GM12878 (cell line): ENCODE measurements at regions not wholly inside any gene's neighbourhood (a gene's known extent, or its start where the extent isn't known, plus 50 kb on each side); places are given as distances from the start of the nearest gene placed in this dataset.

Experiments used
- ATAC-seq: fragments of 200-7000 bp; cut with Tn5 transposase; 3 replicates; pipeline ENCODE4 v1.9.1; 2020; ENCODE audit warnings: mild to moderate bottlenecking, moderate library complexity
- BruUV-seq: library from RNA; stranded (reverse); fragments of 400-500 nt; replicated peaks from 2 replicates; lab custom pipeline; 2021; lab: Mats Ljungman, UMichigan
- CTCF ChIA-PET: fragments of 300-600 bp; sonication (Branson Sonifier 250); formaldehyde crosslinking; extraction: SDS; loops from one replicate; lab custom pipeline; 2021; ENCODE audit warnings: inconsistent platforms; lab: Yijun Ruan, JAX
- POLR2A ChIA-PET: fragments of 350-600 bp; formaldehyde crosslinking; extraction: SDS; loops from one replicate; lab custom pipeline; 2021; ENCODE audit warnings: inconsistent platforms; lab: Charles Lee
- RAD21 ChIA-PET: fragments of 300-600 bp; sonication (Branson Sonifier 250); formaldehyde crosslinking; loops from one replicate; lab custom pipeline; 2023; ENCODE audit warnings: antibody characterized with exemption; ENCODE audit not compliant: unreplicated experiment; lab: Charles Lee
- SMC1A ChIA-PET: fragments of 300-600 bp; sonication (Branson Sonifier 250); formaldehyde crosslinking; loops from one replicate; lab custom pipeline; 2023; ENCODE audit not compliant: unreplicated experiment, uncharacterized antibody; lab: Charles Lee
- DNase-seq: peaks from one replicate; pipeline ENCODE4 v3.0.0-alpha.2; 2011; ENCODE audit warnings: low read depth, low spot score
- FAIRE-seq: peaks from 3 replicates; lab custom pipeline; 2011; peaks lifted over from hg19 to GRCh38; lab: Jason Lieb, UNC
- H2AFZ ChIP-seq: 2 replicates; pipeline ENCODE4 v1.6.0; 2011; ENCODE audit warnings: low read depth, low read length, control low read depth; ENCODE audit not compliant: control insufficient read depth
- H3K27ac ChIP-seq: 2 replicates; pipeline ENCODE4 v1.5.1; 2011; ENCODE audit warnings: control low read depth; ENCODE audit not compliant: control insufficient read depth, insufficient read depth
- H3K27me3 ChIP-seq, 2 experiments: replicated peaks in 1 of 2; 2 replicates each; pipeline versions ENCODE4 v1.6.0 to v1.6.1; 2011; ENCODE audit warnings: low read length in 1 of 2; ENCODE audit not compliant: control insufficient read depth in 2 of 2, insufficient read depth in 2 of 2
- H3K36me3 ChIP-seq, 2 experiments: 2 replicates each; pipeline ENCODE4 v1.5.1; 2011; ENCODE audit warnings: low read length in 1 of 2; ENCODE audit not compliant: control insufficient read depth in 2 of 2, insufficient read depth in 2 of 2
- H3K4me1 ChIP-seq: 2 replicates; pipeline ENCODE4 v1.6.1; 2011; ENCODE audit warnings: mild to moderate bottlenecking, low read length, moderate library complexity, mixed read lengths; ENCODE audit not compliant: control insufficient read depth, insufficient read depth
- H3K4me2 ChIP-seq: 2 replicates; pipeline ENCODE4 v1.6.0; 2011; ENCODE audit warnings: control low read depth; ENCODE audit not compliant: control insufficient read depth, insufficient read depth
- H3K4me3 ChIP-seq: fragments of 200-600 bp; sonication (generic); 2 replicates; pipeline ENCODE4 v1.5.1; 2016
- H3K79me2 ChIP-seq: 2 replicates; pipeline ENCODE4 v1.6.0; 2011; ENCODE audit warnings: low read length; ENCODE audit not compliant: control insufficient read depth, insufficient read depth
- H3K9ac ChIP-seq: 2 replicates; pipeline ENCODE4 v1.8.0; 2011; ENCODE audit warnings: low read length, control low read depth, mixed read lengths; ENCODE audit not compliant: control insufficient read depth, insufficient read depth
- H3K9me3 ChIP-seq: replicated peaks from 3 replicates; pipeline ENCODE4 v1.5.1; 2011; ENCODE audit warnings: mild to moderate bottlenecking, low read length; ENCODE audit not compliant: control insufficient read depth, insufficient read depth
- H4K20me1 ChIP-seq: 2 replicates; pipeline ENCODE4 v1.6.0; 2011; ENCODE audit not compliant: control insufficient read depth, insufficient read depth
- CBX3 ChIP-seq: fragments of 200-600 bp; sonication (generic); IDR thresholded peaks from 2 replicates; pipeline ENCODE4 v1.6.1; 2016; ENCODE audit warnings: low read depth, borderline replicate concordance
- CBX5 ChIP-seq: sonication (generic); IDR thresholded peaks from 2 replicates; pipeline ENCODE4 v1.6.1; 2016; ENCODE audit warnings: low read depth, moderate library complexity, mild to moderate bottlenecking, inconsistent platforms
- CHD2 ChIP-seq: IDR thresholded peaks from 2 replicates; pipeline ENCODE4 v1.6.1; 2011; ENCODE audit warnings: low read depth, low read length, improper control_type of control experiment, borderline replicate concordance
- CREB1 ChIP-seq: IDR thresholded peaks from 2 replicates; pipeline ENCODE4 v1.6.1; 2012; ENCODE audit warnings: low read depth, mild to moderate bottlenecking, inconsistent platforms
- DPF2 ChIP-seq: fragments of 450-650 bp; IDR thresholded peaks from 2 replicates; pipeline ENCODE4 v1.6.1; 2017; ENCODE audit warnings: mild to moderate bottlenecking
- FOXK2 ChIP-seq: fragments of 450-650 bp; IDR thresholded peaks from 2 replicates; pipeline ENCODE4 v1.6.1; 2017; ENCODE audit warnings: mild to moderate bottlenecking, moderate library complexity
- KLF5 ChIP-seq: fragments of 450-650 bp; IDR thresholded peaks from 2 replicates; pipeline ENCODE4 v1.6.1; 2014; ENCODE audit warnings: mild to moderate bottlenecking; ENCODE audit not compliant: partially characterized antibody
- MTA2 ChIP-seq: fragments of 450-650 bp; IDR thresholded peaks from 2 replicates; pipeline ENCODE4 v1.6.1; 2016; ENCODE audit warnings: low read depth, mild to moderate bottlenecking, moderate library complexity
- RAD51 ChIP-seq: fragments of 450-650 bp; IDR thresholded peaks from 2 replicates; pipeline ENCODE4 v1.6.1; 2016; ENCODE audit warnings: moderate library complexity, mild to moderate bottlenecking, inconsistent platforms
- SUZ12 ChIP-seq: fragments of 200-600 bp; sonication (generic); IDR thresholded peaks from one replicate; pipeline ENCODE4 v1.6.1; 2018; ENCODE audit warnings: antibody characterized with exemption, mild to moderate bottlenecking; ENCODE audit not compliant: unreplicated experiment
- TCF3 ChIP-seq: IDR thresholded peaks from 2 replicates; pipeline ENCODE4 v1.6.1; 2012; ENCODE audit warnings: low read depth, mild to moderate bottlenecking, low read length, borderline replicate concordance; ENCODE audit not compliant: insufficient read depth
- WGBS: methylation state at CpG from one replicate; pipeline ENCODE4 v1.1.6; 2016; ENCODE audit warnings: low lambda C conversion rate; ENCODE audit not compliant: insufficient replicate concordance, insufficient coverage; ENCODE audit errors: missing lambda C conversion rate; 5-methylcytosine and 5-hydroxymethylcytosine counted together
- in situ Hi-C: fragments of 300-500 bp; cut with MboI; formaldehyde crosslinking; loops from 9 replicates; pipeline ENCODE4 v1.14.3; 2018; ENCODE audit warnings: mixed read lengths
- intact Hi-C: fragments of 100-400 bp; cut with micrococcal nuclease; formaldehyde crosslinking; loops from one replicate; pipeline ENCODE4 v1.14.2; 2022; ENCODE audit not compliant: unreplicated experiment
- TF ChIP-seq, protein P1 (sequence below): fragments of 450-650 bp; formaldehyde crosslinking; IDR thresholded peaks from 2 replicates; pipeline ENCODE4 v1.4.0; 2020; ENCODE audit warnings: mild to moderate bottlenecking, moderate library complexity

DNA sequence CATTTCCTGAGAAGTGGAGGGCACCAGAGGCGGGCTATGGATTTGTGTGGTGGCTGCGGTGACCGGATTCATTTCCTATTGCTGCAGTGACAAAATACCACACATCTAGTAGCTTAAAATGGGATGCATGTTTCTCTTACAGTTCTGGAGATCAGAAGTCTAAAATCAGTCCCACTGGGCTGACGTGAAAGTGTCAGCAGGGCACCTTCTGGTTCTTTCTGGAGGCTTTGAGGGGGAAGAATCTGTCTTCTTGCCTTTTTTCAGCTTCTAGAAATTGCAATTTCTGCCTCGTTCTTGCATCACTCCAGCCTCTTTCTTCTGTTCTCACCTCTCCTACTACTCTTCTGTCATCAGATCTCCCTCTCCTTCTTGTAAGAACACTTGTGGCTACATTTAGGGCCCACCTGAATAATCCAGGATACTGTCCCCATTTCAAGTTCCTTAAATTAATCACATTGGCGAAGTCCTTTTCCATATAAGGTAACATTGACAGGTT lies 111.2 kb downstream of the MARCHF4 start:
- WGBS, result 31% methylated on average over 6 of the region's 6 CpGs
- ChIA-PET CTCF (no interaction called here), SMC1A (interaction anchor here (1.0 to 1.1 kb wide), 2 partner anchors 8 to 39 kb away, joined by 3 to 4 read pairs; no protein-coding TSS in a partner anchor), POLR2A (no interaction called here), RAD21 (no interaction called here)
- no peaks in the 10 kb centered on the region for H3K79me2 ChIP-seq
- H3K27me3 ChIP-seq, result no peaks in the 10 kb centered on the region
- in situ Hi-C loops (no loop called here), intact Hi-C loops (no loop called here)
- no peak for DNase-seq
- H3K27ac ChIP-seq, result no peak overlapping the region
- no peak for FAIRE-seq
- H4K20me1 ChIP-seq, result no peaks in the 10 kb centered on the region
- no peaks in the 10 kb centered on the region for H3K4me1 ChIP-seq
- no peak overlapping the region for H3K4me3 ChIP-seq
- no TSS peak for BruUV-seq
- no peaks in the 10 kb centered on the region for H3K36me3 ChIP-seq
- H2AFZ ChIP-seq, result no peak overlapping the region
- no peak for TF ChIP-seq CREB1
- TF ChIP-seq, protein P1, sequence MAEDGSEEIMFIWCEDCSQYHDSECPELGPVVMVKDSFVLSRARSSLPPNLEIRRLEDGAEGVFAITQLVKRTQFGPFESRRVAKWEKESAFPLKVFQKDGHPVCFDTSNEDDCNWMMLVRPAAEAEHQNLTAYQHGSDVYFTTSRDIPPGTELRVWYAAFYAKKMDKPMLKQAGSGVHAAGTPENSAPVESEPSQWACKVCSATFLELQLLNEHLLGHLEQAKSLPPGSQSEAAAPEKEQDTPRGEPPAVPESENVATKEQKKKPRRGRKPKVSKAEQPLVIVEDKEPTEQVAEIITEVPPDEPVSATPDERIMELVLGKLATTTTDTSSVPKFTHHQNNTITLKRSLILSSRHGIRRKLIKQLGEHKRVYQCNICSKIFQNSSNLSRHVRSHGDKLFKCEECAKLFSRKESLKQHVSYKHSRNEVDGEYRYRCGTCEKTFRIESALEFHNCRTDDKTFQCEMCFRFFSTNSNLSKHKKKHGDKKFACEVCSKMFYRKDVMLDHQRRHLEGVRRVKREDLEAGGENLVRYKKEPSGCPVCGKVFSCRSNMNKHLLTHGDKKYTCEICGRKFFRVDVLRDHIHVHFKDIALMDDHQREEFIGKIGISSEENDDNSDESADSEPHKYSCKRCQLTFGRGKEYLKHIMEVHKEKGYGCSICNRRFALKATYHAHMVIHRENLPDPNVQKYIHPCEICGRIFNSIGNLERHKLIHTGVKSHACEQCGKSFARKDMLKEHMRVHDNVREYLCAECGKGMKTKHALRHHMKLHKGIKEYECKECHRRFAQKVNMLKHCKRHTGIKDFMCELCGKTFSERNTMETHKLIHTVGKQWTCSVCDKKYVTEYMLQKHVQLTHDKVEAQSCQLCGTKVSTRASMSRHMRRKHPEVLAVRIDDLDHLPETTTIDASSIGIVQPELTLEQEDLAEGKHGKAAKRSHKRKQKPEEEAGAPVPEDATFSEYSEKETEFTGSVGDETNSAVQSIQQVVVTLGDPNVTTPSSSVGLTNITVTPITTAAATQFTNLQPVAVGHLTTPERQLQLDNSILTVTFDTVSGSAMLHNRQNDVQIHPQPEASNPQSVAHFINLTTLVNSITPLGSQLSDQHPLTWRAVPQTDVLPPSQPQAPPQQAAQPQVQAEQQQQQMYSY, result no peak
- TF ChIP-seq FOXK2, result no peak
- TF ChIP-seq DPF2, result no peak
- TF ChIP-seq CBX5, result no peak
- TF ChIP-seq KLF5, result no peak
- TF ChIP-seq SUZ12, result no peak
- TF ChIP-seq CHD2, result no peak
- TF ChIP-seq TCF3, result no peak
- no peak for TF ChIP-seq CBX3
- no peak for TF ChIP-seq MTA2
- no peak for TF ChIP-seq RAD51
- H3K9ac ChIP-seq, result no peak overlapping the region
- ATAC-seq, result no peak
- no peaks in the 10 kb centered on the region for H3K9me3 ChIP-seq
- no peak overlapping the region for H3K4me2 ChIP-seq
